Right atrium auricular region (tissue), 2 donors: ENCODE measurements at regions not wholly inside any gene's neighbourhood (a gene's known extent, or its start where the extent isn't known, plus 50 kb on each side); places are given as distances from the start of the nearest gene placed in this dataset.

ENCODE experiments used
- DNase-seq: peaks from one replicate; pipeline ENCODE4 v3.0.0-alpha.2; 2019; ENCODE audit warnings: low spot score
- H3K27ac ChIP-seq, 2 donors: fragments of 200-600 bp; sonication (generic); 1 replicate in 1 of 2; 2 replicates in 1 of 2; pipeline ENCODE4 v1.5.1; 2016 to 2019
- H3K27me3 ChIP-seq, 2 donors: fragments of 200-600 bp; sonication (generic); one replicate each; pipeline versions ENCODE4 v1.5.1 to v1.6.0; 2017 to 2019
- H3K36me3 ChIP-seq: fragments of 200-600 bp; sonication (generic); one replicate; pipeline ENCODE4 v1.5.1; 2016
- H3K4me1 ChIP-seq, 2 donors: fragments of 200-600 bp; sonication (generic); one replicate each; pipeline versions ENCODE4 v1.5.1 to v1.6.0; 2017 to 2019
- H3K4me3 ChIP-seq, 2 donors: fragments of 200-600 bp; sonication (generic); 1 replicate in 1 of 2; 2 replicates in 1 of 2; pipeline ENCODE4 v1.5.1; 2017 to 2019; ENCODE audit warnings: mild to moderate bottlenecking in 1 of 2, moderate library complexity in 1 of 2
- H3K9me3 ChIP-seq, 2 donors: fragments of 200-600 bp; sonication (generic); one replicate each; pipeline ENCODE4 v1.5.1; 2019
- CTCF ChIP-seq, 2 donors: fragments of 200-600 bp; sonication (generic); IDR thresholded peaks; one replicate each; pipeline ENCODE4 v1.5.1; 2019; ENCODE audit warnings: antibody characterized with exemption in 2 of 2

GRCh38 chr13:70386919-70387318 is 278.7 kb upstream of the KLHL1 start:
- DNase-seq, result no peak
- H3K36me3 ChIP-seq, result no peaks in the 10 kb centered on the region
- H3K4me1 ChIP-seq, result no peaks in the 10 kb centered on the region
- TF ChIP-seq CTCF (IDR thresholded peaks at IDR 0.05), result no peak
- H3K27me3 ChIP-seq, result no peaks in the 10 kb centered on the region
- no peak overlapping the region for H3K4me3 ChIP-seq
- no peaks in the 10 kb centered on the region for H3K9me3 ChIP-seq
- no peak overlapping the region for H3K27ac ChIP-seq

GRCh38 chr13:70385852-70386251 is 277.6 kb upstream of the KLHL1 start:
- Histone ChIP-seq H3K9me3 (no peaks in the 10 kb centered on the region), H3K27ac (no peak overlapping the region), H3K4me1 (no peaks in the 10 kb centered on the region), H3K4me3 (no peak overlapping the region), H3K27me3 (no peaks in the 10 kb centered on the region), H3K36me3 (no peaks in the 10 kb centered on the region)
- no peak for DNase-seq
- TF ChIP-seq CTCF (IDR thresholded peaks at IDR 0.05), result no peak

GRCh38 chr13:70384156-70384555 is 275.9 kb upstream of the KLHL1 start:
- Histone ChIP-seq H3K36me3 (no peaks in the 10 kb centered on the region), H3K27me3 (no peaks in the 10 kb centered on the region), H3K4me3 (no peak overlapping the region), H3K27ac (no peak overlapping the region), H3K4me1 (no peaks in the 10 kb centered on the region), H3K9me3 (no peaks in the 10 kb centered on the region)
- no peak for DNase-seq
- TF ChIP-seq CTCF (IDR thresholded peaks at IDR 0.05), result no peak

- no peak for TF ChIP-seq CTCF (IDR thresholded peaks at IDR 0.05)
- Histone ChIP-seq H3K27ac (no peak overlapping the region), H3K27me3 (no peaks in the 10 kb centered on the region), H3K36me3 (no peaks in the 10 kb centered on the region), H3K4me3 (no peak overlapping the region), H3K4me1 (no peaks in the 10 kb centered on the region), H3K9me3 (no peaks in the 10 kb centered on the region)
- no peak for DNase-seq
These were observed 272.6 kb upstream of the KLHL1 start for GRCh38 chr13:70380809-70381208.

GRCh38 chr13:70375718-70376117 is 267.5 kb upstream of the KLHL1 start:
- no peak overlapping the region for H3K4me3 ChIP-seq
- DNase-seq, result no peak
- no peaks in the 10 kb centered on the region for H3K27me3 ChIP-seq
- H3K4me1 ChIP-seq, result no peaks in the 10 kb centered on the region
- no peak for TF ChIP-seq CTCF (IDR thresholded peaks at IDR 0.05)
- no peak overlapping the region for H3K27ac ChIP-seq
- no peaks in the 10 kb centered on the region for H3K9me3 ChIP-seq
- H3K36me3 ChIP-seq, result no peaks in the 10 kb centered on the region

GRCh38 chr13:70370924-70371323 is 262.7 kb upstream of the KLHL1 start:
- Histone ChIP-seq H3K36me3 (no peaks in the 10 kb centered on the region), H3K9me3 (no peaks in the 10 kb centered on the region), H3K4me3 (no peak overlapping the region), H3K27ac (no peak overlapping the region), H3K27me3 (no peaks in the 10 kb centered on the region), H3K4me1 (no peaks in the 10 kb centered on the region)
- no peak for DNase-seq
- TF ChIP-seq CTCF (IDR thresholded peaks at IDR 0.05), result no peak
